ENCODE measurements at regions not wholly inside any gene's neighbourhood (a gene's known extent, or its start where the extent isn't known, plus 50 kb on each side); places are given as distances from the start of the nearest gene placed in this dataset.
"Not testable (repeated sequence)": the region's sequence is repeated elsewhere in the genome, so short reads cannot be mapped to it uniquely, and the experiment has no call there.

DNA sequence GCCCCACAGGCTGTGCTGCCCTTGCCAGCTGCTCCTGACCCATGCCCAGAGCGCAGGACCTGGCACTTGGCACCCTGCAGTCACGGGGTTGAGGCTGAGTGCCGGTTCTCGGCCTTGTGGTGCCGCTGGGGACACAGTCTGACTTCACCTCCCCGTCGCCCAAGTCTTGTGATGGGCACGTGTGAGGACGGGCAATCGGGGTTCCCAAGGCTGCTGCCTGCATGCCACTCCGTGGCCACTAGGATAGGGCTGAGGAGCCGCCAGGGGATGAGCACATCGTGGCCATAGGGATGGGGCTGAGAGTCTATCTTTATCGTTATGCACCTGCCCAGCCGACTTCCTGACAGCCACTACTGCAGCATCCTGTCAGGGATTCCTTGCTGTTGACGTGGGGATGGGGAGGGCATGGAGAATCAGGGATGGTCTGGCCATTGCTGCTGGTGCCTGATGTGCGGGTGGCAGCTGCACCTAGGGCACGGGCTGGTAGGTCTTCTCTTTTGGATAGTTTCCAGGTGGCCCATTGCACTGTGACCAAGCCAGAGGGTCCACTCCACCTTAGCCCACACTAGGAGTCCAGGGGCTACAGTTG lies 243.5 kb downstream of the FOXD4L6 start:
- not testable (repeated sequence) for DNase-seq

DNA sequence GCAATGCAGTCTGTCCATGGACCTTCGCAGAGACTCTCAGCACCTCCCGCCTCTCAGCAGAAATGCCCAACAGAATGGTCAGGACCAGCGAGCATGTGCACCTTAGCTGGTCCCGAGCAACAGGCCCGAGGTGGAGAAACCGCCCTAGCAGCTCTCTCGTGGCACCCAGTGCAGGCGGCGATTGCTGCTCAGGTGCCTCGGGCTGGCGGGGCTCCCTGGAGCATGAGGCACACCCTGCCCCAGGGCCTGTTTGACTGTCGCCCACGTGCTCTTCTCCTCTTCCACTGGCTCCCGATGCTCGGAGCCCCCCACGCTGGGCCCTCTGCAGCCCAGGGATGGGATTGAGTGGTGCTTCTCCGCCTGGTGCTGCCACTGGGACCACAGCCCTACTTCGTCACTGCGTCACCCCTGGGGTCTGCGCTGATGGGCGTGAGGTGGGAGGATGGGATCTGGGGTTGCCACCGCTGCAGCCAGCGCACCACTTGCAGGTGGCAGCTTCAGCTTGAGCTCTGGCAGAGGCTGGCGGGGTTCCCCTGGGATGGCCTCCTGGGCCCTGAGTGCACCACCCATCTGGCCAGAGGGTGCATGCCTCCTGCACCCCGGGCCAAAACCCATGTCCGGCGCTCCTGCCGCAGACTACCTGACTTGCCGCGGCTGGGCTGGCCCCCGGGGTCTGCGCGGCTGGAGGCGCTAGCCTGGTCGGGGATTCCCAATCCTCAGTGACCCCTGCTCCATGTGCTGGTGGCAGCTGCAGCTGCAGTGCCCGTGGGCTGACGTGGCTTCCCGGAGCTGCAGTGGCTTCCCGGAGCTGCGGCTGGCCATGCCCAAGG lies 244.2 kb downstream of the FOXD4L6 start:
- no peak for DNase-seq

DNA sequence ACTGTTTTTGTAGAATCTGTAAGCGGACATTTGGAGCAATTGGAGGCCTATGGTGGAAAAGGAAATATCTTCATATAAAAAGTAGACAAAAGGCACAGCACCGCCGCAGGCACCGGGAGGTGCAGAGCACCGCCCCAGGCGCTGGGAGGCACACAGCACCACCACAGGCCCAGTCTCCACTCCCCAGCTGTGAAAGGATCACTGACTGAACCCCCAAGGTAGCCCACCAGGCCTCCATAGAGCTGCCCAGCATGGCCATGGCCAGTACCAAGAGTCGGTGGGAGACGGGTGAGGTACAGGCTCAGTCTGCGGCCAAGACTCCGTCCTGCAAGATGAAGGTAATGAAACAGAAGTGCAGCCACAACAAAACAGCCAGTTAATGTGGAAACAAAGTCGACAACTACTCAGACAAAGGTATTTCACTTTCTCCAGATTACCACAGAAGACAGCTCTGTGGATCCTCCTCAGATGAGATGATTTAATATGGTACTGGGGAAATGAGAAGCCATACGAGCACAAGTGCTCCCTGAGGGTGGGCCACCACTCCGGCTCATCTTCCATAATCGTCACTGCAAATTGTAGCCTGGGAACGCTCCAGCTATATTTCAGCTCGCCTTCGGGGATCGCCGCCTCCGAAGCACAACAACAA lies 244.9 kb downstream of the FOXD4L6 start:
- not testable (repeated sequence) for DNase-seq

DNA sequence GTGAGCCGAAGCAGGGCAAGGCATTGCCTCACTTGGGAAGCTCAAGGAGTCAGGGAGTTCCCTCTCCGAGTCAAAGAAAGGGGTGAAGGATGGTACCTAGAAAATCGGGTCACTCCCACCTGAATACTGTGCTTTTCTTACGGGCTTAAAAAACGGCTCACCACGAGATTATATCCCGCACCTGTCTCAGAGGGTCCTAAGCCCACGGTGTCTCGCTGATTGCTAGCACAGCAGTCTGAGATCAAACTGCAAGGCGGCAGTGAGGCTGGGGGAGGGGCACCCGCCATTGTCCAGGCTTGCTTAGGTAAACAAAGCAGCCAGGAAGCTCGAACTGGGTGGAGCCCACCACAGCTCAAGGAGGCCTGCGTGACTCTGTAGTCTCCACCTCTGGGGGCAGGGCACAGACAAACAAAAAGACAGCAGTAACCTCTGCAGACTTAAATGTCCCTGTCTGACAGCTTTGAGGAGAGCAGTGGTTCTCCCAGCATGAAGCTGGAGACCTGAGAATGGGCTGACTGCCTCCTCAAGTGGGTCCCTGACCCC lies 254.7 kb downstream of the FOXD4L6 start:
- not testable (repeated sequence) for DNase-seq

DNA sequence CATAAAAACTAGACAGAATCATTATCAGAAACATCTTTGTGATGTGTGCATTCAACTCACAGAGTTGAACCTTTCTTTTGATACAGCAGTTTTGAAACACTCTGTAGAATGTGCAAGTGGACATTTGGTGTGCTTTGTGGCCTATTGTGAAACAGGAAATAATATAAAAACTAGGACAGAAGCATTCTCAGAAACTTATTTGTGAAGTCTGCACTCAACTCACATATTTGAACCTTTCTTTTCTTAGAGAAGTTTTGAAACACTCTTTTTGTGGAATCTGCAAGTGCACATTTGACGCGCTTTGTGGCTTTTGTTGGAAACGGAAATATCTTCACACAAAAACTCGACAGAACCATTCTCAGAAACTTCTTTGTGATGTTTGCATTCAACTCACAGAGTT lies 260.0 kb downstream of the FOXD4L6 start:
- DNase-seq = not testable (repeated sequence)

Data from effector CD4-positive, alpha-beta T cell (primary cell).